Thoracic aorta (tissue), 2 donors: ENCODE measurements at regions not wholly inside any gene's neighbourhood (a gene's known extent, or its start where the extent isn't known, plus 50 kb on each side); places are given as distances from the start of the nearest gene placed in this dataset.

ENCODE experiments used
- ATAC-seq: fragments of 150-250 bp; one replicate; pipeline ENCODE4 v1.8.0; 2017; ENCODE audit warnings: low read depth; ENCODE audit not compliant: insufficient number of reproducible peaks, low FRiP score
- DNase-seq: peaks from one replicate; pipeline ENCODE4 v3.0.0-alpha.2; 2020; ENCODE audit warnings: low spot score
- H3K27ac ChIP-seq, 2 donors: fragments of 200-600 bp; sonication (generic); 1 replicate in 1 of 2; 2 replicates in 1 of 2; pipeline ENCODE4 v1.5.1; 2016; ENCODE audit warnings: mild to moderate bottlenecking in 2 of 2, moderate library complexity in 2 of 2
- H3K27me3 ChIP-seq: fragments of 200-600 bp; sonication (generic); replicated peaks from 2 replicates; pipeline ENCODE4 v1.6.0; 2016; ENCODE audit warnings: mild to moderate bottlenecking; ENCODE audit not compliant: insufficient read depth
- H3K36me3 ChIP-seq: fragments of 200-600 bp; sonication (generic); one replicate; pipeline ENCODE4 v1.5.1; 2016
- H3K4me1 ChIP-seq, 2 donors: fragments of 200-600 bp; sonication (generic); 1 replicate in 1 of 2; 2 replicates in 1 of 2; pipeline versions ENCODE4 v1.5.1 to v1.6.0; 2016; ENCODE audit warnings: low read depth in 2 of 2, mild to moderate bottlenecking in 1 of 2; ENCODE audit not compliant: control insufficient read depth in 1 of 2
- H3K4me3 ChIP-seq: fragments of 200-600 bp; sonication (generic); 2 replicates; pipeline ENCODE4 v1.5.1; 2016; ENCODE audit warnings: mild to moderate bottlenecking
- H3K9me3 ChIP-seq: fragments of 200-600 bp; sonication (generic); 2 replicates; pipeline ENCODE4 v1.5.1; 2016
- CTCF ChIP-seq: fragments of 200-600 bp; sonication (generic); IDR thresholded peaks from one replicate; pipeline ENCODE4 v1.5.1; 2019; ENCODE audit warnings: antibody characterized with exemption

DNA sequence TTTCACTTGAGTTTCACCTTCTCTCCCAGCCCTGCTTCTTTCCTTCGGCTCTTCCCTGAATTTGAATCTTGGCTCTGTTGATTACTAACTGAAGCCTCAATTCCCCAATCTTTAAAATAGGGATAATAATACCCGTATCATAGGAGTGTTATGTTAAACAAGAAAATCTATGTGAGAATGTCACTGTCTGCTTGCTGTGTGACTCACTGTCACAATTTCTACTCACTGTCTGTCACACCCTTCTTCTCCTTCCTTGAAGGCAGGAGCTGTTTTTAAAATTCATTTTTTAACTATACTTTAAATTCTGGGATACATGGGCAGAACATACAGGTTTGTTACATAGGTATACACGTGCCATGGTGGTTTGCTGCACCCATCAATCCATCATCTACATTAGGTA lies 141.6 kb upstream of the CXCR4 start:
- Histone ChIP-seq H3K36me3 (no peaks in the 10 kb centered on the region), H3K27me3 (no peaks in the 10 kb centered on the region), H3K4me3 (no peak overlapping the region), H3K27ac (no peak overlapping the region), H3K9me3 (no peaks in the 10 kb centered on the region), H3K4me1 (no peaks in the 10 kb centered on the region)
- no peak for TF ChIP-seq CTCF
- DNase-seq, result no peak
- no peak for ATAC-seq

GRCh38 chr2:136257893-136258292 lies 139.9 kb upstream of the CXCR4 start:
- no peak overlapping the region for H3K4me3 ChIP-seq
- ATAC-seq (no peak), DNase-seq (no peak)
- H3K9me3 ChIP-seq, result no peaks in the 10 kb centered on the region
- H3K4me1 ChIP-seq, result no peaks in the 10 kb centered on the region
- H3K27me3 ChIP-seq, result no peaks in the 10 kb centered on the region
- H3K27ac ChIP-seq, result no peak overlapping the region
- TF ChIP-seq CTCF, result no peak
- H3K36me3 ChIP-seq, result no peaks in the 10 kb centered on the region

DNA sequence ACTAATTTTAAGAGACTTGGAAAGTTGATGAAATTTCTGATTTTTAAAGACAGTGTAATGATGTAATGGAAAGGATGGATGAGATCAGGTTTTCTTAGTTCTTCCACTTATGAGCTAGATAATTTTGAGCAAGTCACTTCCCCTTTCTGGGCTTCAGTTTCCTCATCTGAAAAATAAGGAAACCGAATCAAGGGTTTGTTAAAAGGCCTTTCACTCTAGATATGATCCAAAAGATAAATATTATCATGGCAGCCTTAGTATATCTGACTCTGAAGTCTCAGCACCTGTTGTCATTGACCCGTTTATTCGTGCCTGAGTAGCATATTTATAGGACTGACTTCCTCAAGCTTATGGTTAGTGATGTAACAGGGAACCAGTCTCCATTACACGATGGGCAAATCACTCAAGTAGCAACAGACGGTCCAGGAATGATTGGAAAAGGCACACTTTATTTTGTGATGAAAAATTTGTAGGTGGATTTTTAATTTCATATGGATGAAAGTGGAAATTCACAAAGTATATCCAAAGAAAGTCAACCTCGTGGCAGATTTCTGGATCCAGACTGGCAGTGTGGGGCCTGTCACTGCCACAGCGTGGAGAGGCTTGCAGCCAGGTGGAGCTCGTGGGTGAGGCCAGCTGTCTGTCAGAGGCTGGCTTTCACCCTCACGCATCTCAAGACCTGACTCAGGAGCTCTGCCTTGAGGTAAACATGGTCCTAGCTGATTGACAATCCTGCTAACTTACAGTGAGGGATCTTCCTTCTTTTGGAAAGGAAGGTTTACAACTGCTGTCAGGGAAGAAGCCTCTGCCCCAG lies 137.9 kb upstream of the CXCR4 start:
- DNase-seq (no peak), ATAC-seq (no peak)
- Histone ChIP-seq H3K9me3 (no peaks in the 10 kb centered on the region), H3K4me1 (no peaks in the 10 kb centered on the region), H3K36me3 (no peaks in the 10 kb centered on the region), H3K27ac (no peak overlapping the region), H3K4me3 (no peak overlapping the region), H3K27me3 (no peaks in the 10 kb centered on the region)
- no peak for TF ChIP-seq CTCF

GRCh38 chr2:136255127-136255526 lies 137.2 kb upstream of the CXCR4 start:
- ATAC-seq (no peak), DNase-seq (no peak)
- TF ChIP-seq CTCF, result no peak
- Histone ChIP-seq H3K9me3 (no peaks in the 10 kb centered on the region), H3K27ac (no peak overlapping the region), H3K4me1 (no peaks in the 10 kb centered on the region), H3K4me3 (no peak overlapping the region), H3K36me3 (no peaks in the 10 kb centered on the region), H3K27me3 (no peaks in the 10 kb centered on the region)

GRCh38 chr2:136254681-136255080 lies 136.7 kb upstream of the CXCR4 start:
- TF ChIP-seq CTCF, result no peak
- Histone ChIP-seq H3K27me3 (no peaks in the 10 kb centered on the region), H3K4me3 (no peak overlapping the region), H3K27ac (no peak overlapping the region), H3K36me3 (no peaks in the 10 kb centered on the region), H3K9me3 (no peaks in the 10 kb centered on the region), H3K4me1 (no peaks in the 10 kb centered on the region)
- ATAC-seq (no peak), DNase-seq (no peak)
